Parathyroid adenoma (tissue), 2 donors: ENCODE measurements at regions not wholly inside any gene's neighbourhood (a gene's known extent, or its start where the extent isn't known, plus 50 kb on each side); places are given as distances from the start of the nearest gene placed in this dataset.

Experiments
- H2AFZ ChIP-seq: fragments of 300-600 bp; sonication (generic); one replicate; pipeline ENCODE4 v1.7.0; 2017; ENCODE audit warnings: antibody characterized with exemption, mild to moderate bottlenecking
- H3K27ac ChIP-seq: fragments of 300-600 bp; sonication (generic); one replicate; pipeline ENCODE4 v1.7.0; 2017
- H3K27me3 ChIP-seq: fragments of 300-600 bp; sonication (generic); one replicate; pipeline ENCODE4 v1.7.0; 2017; ENCODE audit warnings: low read length; ENCODE audit not compliant: control insufficient read depth, insufficient read depth
- H3K36me3 ChIP-seq: fragments of 300-600 bp; sonication (generic); one replicate; pipeline ENCODE4 v1.7.0; 2017; ENCODE audit warnings: low read length; ENCODE audit not compliant: control insufficient read depth, insufficient read depth
- H3K4me1 ChIP-seq: fragments of 300-600 bp; sonication (generic); one replicate; pipeline ENCODE4 v1.7.0; 2017; ENCODE audit warnings: control low read depth
- H3K4me2 ChIP-seq: fragments of 300-600 bp; sonication (generic); one replicate; pipeline ENCODE4 v1.7.0; 2017; ENCODE audit warnings: low read length
- H3K4me3 ChIP-seq: fragments of 300-600 bp; sonication (generic); one replicate; pipeline ENCODE4 v1.7.0; 2017; ENCODE audit warnings: low read depth, low read length
- H3K79me2 ChIP-seq: fragments of 300-600 bp; sonication (generic); one replicate; pipeline ENCODE4 v1.7.0; 2017; ENCODE audit warnings: control low read depth
- H3K9ac ChIP-seq: fragments of 300-600 bp; sonication (generic); one replicate; pipeline ENCODE4 v1.7.0; 2017; ENCODE audit warnings: mild to moderate bottlenecking
- H3K9me3 ChIP-seq: fragments of 300-600 bp; sonication (generic); one replicate; pipeline ENCODE4 v1.7.0; 2017; ENCODE audit warnings: low read length; ENCODE audit not compliant: control insufficient read depth
- CTCF ChIP-seq: fragments of 300-600 bp; sonication (generic); IDR thresholded peaks from one replicate; pipeline ENCODE4 v1.7.0; 2017; ENCODE audit warnings: antibody characterized with exemption, mild to moderate bottlenecking
- donor health status: primary hyperparathyroidism.

GRCh38 chr11:127677660-127678425 lies 677.3 kb upstream of the KIRREL3 start:
- H3K9me3 ChIP-seq = no peaks in the 10 kb centered on the region
- H3K4me3 ChIP-seq = no peak overlapping the region
- no peak overlapping the region for H2AFZ ChIP-seq
- no peak for TF ChIP-seq CTCF
- H3K27me3 ChIP-seq = no peaks in the 10 kb centered on the region
- no peaks in the 10 kb centered on the region for H3K36me3 ChIP-seq
- H3K9ac ChIP-seq = no peak overlapping the region
- H3K4me2 ChIP-seq = no peak overlapping the region
- H3K79me2 ChIP-seq = no peaks in the 10 kb centered on the region
- no peaks in the 10 kb centered on the region for H3K4me1 ChIP-seq
- no peak overlapping the region for H3K27ac ChIP-seq

GRCh38 chr11:127675581-127675980 lies 675.0 kb upstream of the KIRREL3 start:
- Histone ChIP-seq H3K4me3 (no peak overlapping the region), H3K27ac (no peak overlapping the region), H2AFZ (no peak overlapping the region), H3K79me2 (no peaks in the 10 kb centered on the region), H3K9me3 (no peaks in the 10 kb centered on the region), H3K9ac (no peak overlapping the region), H3K4me2 (no peak overlapping the region), H3K36me3 (no peaks in the 10 kb centered on the region), H3K4me1 (no peaks in the 10 kb centered on the region), H3K27me3 (no peaks in the 10 kb centered on the region)
- TF ChIP-seq CTCF = no peak

GRCh38 chr11:127674754-127675153 lies 674.2 kb upstream of the KIRREL3 start:
- H3K36me3 ChIP-seq = no peaks in the 10 kb centered on the region
- H2AFZ ChIP-seq = no peak overlapping the region
- TF ChIP-seq CTCF = no peak
- no peaks in the 10 kb centered on the region for H3K9me3 ChIP-seq
- H3K79me2 ChIP-seq = no peaks in the 10 kb centered on the region
- no peak overlapping the region for H3K9ac ChIP-seq
- H3K4me2 ChIP-seq = no peak overlapping the region
- H3K27ac ChIP-seq = no peak overlapping the region
- no peaks in the 10 kb centered on the region for H3K4me1 ChIP-seq
- H3K4me3 ChIP-seq = no peak overlapping the region
- H3K27me3 ChIP-seq = no peaks in the 10 kb centered on the region

- Histone ChIP-seq H3K27ac (no peak overlapping the region), H3K9me3 (no peaks in the 10 kb centered on the region), H3K4me1 (no peaks in the 10 kb centered on the region), H3K9ac (no peak overlapping the region), H3K27me3 (no peaks in the 10 kb centered on the region), H3K36me3 (no peaks in the 10 kb centered on the region), H3K4me2 (no peak overlapping the region), H2AFZ (no peak overlapping the region), H3K79me2 (no peaks in the 10 kb centered on the region), H3K4me3 (no peak overlapping the region)
- no peak for TF ChIP-seq CTCF
Observed at GRCh38 chr11:127670374-127671119, 670.0 kb upstream of the KIRREL3 start.
